Transverse colon (tissue), 4 donors: ENCODE measurements at regions not wholly inside any gene's neighbourhood (a gene's known extent, or its start where the extent isn't known, plus 50 kb on each side); places are given as distances from the start of the nearest gene placed in this dataset.

Source experiments
- EP300 ChIP-seq: sonication (generic); formaldehyde crosslinking; IDR thresholded peaks from one replicate; pipeline ENCODE4 v1.6.1; 2017; ENCODE audit warnings: antibody characterized with exemption, low read depth
- POLR2A ChIP-seq: fragments of 450-650 bp; IDR thresholded peaks from one replicate; pipeline ENCODE4 v1.6.1; 2016; ENCODE audit warnings: antibody characterized with exemption, mild to moderate bottlenecking, moderate library complexity
- POLR2AphosphoS5 ChIP-seq, 3 donors: sonication (generic); formaldehyde crosslinking; IDR thresholded peaks; one replicate each; pipeline ENCODE4 v1.6.1; 2016; ENCODE audit warnings: antibody characterized with exemption in 3 of 3
- TF ChIP-seq, protein P1 (sequence below), 5 experiments: fragments of 200-600 bp in 3 of 5; fragments of 450-650 bp in 2 of 5; sonication (generic) in 3 of 5; IDR thresholded peaks; 1 replicate in 2 of 5; 2 replicates in 3 of 5; pipeline ENCODE4 v1.5.1; 2016 to 2017; ENCODE audit warnings: antibody characterized with exemption in 5 of 5, inconsistent platforms in 3 of 5, mild to moderate bottlenecking in 2 of 5, moderate library complexity in 1 of 5

DNA sequence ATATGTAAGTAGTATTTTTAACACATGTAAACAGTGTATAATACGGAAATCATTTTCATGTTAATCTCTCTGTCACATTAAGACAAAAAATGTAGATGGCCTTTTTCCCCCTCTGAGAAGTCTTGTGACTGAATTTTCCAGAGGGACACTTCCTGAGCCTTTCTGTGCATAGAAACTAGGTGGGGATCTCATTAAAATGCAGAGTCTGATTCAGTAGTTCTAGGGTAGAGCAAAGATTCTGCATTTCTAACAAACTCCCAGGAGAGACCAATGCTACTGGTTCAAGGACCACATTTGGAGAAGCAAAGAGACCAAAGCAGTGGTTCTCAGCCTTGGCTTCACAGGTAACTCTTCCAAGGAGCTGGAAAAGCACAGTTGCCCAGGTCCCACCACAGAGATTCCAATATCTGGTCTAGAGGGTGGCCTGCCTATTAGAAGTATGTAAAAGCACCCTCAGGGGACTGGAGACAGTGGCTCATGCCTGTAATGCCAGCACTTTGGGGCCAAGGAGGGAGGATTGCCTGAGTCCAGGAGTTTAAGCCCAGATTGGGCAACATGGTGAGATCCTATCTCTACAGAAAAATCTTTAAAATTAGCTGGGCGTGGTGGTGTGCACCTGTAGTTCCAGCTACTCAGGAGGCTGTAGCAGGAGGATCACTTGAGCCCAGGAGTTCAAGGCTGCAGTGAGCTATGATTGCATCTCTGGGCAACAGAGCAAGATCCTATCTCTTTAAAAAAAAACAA is 378.5 kb downstream of the KIF16B start:
- TF ChIP-seq POLR2A (no peak), EP300 (no peak), POLR2AphosphoS5 (IDR thresholded peaks at IDR 0.05) (no peak)
- TF ChIP-seq, protein P1, sequence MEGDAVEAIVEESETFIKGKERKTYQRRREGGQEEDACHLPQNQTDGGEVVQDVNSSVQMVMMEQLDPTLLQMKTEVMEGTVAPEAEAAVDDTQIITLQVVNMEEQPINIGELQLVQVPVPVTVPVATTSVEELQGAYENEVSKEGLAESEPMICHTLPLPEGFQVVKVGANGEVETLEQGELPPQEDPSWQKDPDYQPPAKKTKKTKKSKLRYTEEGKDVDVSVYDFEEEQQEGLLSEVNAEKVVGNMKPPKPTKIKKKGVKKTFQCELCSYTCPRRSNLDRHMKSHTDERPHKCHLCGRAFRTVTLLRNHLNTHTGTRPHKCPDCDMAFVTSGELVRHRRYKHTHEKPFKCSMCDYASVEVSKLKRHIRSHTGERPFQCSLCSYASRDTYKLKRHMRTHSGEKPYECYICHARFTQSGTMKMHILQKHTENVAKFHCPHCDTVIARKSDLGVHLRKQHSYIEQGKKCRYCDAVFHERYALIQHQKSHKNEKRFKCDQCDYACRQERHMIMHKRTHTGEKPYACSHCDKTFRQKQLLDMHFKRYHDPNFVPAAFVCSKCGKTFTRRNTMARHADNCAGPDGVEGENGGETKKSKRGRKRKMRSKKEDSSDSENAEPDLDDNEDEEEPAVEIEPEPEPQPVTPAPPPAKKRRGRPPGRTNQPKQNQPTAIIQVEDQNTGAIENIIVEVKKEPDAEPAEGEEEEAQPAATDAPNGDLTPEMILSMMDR (IDR thresholded peaks at IDR 0.05), result no peak
